VCaP (cell line): ENCODE measurements at regions not wholly inside any gene's neighbourhood (a gene's known extent, or its start where the extent isn't known, plus 50 kb on each side); places are given as distances from the start of the nearest gene placed in this dataset.

Experiments
- H3K27ac ChIP-seq: fragments of 450-650 bp; 2 replicates; pipeline ENCODE4 v1.5.1; 2017
- TF ChIP-seq, protein P1 (sequence below): fragments of 450-650 bp; conservative IDR thresholded peaks from 2 replicates; pipeline ENCODE4 v1.5.1; 2017; ENCODE audit warnings: mild to moderate bottlenecking, moderate library complexity

DNA sequence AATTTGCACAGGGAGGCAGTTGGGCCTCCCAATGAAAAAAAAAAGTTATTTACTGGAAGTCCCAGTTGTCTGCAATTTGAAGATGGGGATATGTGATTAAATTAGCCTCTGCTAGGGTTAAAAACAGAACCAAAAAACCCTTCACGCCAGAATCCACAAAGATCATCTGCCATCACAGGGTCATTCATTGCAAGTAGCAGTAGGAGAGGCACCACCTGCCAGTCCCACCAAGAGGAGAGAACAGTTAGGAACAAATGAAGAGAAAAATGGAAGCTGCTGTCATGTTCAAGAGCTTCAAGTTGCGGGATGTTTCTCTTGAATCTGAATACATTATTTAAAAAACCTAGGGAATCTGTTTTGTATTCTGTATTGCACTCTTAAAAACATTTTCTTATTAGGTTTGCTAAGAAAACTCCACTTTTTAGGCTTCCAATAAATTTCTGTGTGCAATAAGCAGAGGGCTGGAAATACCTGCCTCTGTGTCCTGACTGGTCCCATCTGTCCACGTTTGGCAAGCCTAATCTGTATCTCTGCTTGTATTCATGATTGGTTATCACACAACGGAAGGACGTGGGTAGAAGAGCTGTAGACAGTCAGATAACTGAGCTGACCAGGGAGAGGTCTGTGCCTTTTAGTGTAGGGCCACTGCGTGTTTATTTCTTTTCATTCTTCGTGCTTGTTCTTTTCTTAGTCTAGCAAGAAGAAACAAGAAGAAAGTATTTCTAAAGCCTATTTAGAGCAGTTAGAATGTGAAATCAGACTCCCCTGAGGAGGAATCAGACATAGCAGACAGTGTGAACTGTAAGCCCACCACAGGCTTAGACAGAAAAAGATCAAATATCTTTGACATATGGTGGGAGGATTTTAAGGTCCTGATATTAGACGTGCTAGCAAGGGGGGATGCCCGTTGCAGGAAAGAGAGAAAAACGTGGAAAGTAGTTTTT, 630.6 kb upstream of the SEMA6A start:
- TF ChIP-seq, protein P1, sequence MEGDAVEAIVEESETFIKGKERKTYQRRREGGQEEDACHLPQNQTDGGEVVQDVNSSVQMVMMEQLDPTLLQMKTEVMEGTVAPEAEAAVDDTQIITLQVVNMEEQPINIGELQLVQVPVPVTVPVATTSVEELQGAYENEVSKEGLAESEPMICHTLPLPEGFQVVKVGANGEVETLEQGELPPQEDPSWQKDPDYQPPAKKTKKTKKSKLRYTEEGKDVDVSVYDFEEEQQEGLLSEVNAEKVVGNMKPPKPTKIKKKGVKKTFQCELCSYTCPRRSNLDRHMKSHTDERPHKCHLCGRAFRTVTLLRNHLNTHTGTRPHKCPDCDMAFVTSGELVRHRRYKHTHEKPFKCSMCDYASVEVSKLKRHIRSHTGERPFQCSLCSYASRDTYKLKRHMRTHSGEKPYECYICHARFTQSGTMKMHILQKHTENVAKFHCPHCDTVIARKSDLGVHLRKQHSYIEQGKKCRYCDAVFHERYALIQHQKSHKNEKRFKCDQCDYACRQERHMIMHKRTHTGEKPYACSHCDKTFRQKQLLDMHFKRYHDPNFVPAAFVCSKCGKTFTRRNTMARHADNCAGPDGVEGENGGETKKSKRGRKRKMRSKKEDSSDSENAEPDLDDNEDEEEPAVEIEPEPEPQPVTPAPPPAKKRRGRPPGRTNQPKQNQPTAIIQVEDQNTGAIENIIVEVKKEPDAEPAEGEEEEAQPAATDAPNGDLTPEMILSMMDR = no peak
- no peak overlapping the region for H3K27ac ChIP-seq

DNA sequence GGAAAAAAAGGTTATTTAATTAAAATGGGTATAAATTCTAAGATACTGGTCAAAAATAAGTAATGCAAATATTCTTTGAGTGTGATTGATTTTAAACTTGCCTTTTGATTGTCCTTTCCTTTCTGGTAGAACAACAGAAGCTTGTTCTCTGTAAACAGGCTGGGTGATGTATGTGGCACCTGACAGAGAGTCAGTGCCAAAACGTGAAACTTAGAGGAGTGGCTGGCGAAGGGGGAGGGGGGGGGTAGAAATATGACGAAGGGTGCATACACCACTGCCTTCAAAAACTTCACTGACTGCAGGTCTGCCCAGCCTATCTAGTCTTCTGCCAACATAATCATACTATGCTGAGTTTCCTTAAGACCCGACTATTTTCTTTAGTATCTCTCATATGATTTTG, 629.8 kb upstream of the SEMA6A start:
- TF ChIP-seq, protein P1 = no peak
- no peak overlapping the region for H3K27ac ChIP-seq

DNA sequence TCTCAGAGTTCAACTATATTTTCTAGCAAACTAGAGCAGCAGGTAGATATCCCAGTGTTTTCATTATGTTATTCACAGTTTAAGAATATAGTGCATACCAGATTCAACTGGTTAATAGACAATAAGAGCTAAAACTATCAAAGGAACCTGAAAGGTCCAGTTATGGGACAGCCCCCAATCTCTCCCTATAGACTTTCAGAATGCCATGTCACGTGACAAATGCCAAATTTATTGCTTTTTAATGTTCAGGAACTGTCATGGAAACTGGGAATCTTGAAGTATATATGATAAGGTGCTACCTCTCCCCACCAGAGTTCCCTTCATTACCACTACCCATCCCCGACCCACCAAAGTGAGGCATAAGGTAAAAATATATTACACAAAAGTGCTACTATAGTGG, 629.0 kb upstream of the SEMA6A start:
- TF ChIP-seq, protein P1 = no peak
- no peak overlapping the region for H3K27ac ChIP-seq

DNA sequence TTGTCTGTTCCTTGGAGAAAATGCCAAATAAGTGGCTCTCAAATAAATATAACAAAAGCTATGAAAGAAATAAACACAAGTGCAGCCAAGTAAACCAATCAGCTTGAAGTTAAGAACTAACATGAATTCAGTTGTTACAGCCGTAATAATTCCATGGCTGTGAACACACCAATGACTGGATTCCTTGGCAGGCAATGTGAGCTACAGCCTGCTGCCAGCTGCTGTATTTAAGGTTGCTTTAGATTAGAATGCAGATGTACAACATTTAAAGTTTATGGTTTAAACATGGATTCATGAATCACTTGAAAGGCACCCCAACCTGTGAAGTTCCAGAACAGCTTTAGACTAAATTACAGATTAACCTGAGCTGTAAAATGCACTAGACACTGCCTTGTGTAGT, 626.4 kb upstream of the SEMA6A start:
- TF ChIP-seq, protein P1 = no peak
- H3K27ac ChIP-seq = no peak overlapping the region

DNA sequence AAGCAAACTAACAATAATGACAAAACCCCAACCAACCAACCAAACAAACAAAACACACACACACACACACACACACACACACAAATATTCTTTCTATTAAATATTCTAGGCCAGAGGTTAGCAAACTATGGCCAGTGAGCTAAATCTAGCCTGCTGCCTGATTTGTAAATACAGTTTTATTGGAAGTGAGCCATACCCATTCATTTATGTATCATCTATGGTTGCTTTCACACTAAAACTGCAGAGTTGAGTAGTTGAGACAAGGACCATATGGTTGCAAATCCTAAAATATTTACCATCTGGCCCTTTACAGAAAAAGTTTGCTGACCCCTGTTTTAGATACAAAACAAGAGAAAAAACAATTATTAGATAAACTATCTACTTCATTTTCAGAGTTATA, 620.5 kb upstream of the SEMA6A start:
- H3K27ac ChIP-seq = no peak overlapping the region
- TF ChIP-seq, protein P1 = no peak

DNA sequence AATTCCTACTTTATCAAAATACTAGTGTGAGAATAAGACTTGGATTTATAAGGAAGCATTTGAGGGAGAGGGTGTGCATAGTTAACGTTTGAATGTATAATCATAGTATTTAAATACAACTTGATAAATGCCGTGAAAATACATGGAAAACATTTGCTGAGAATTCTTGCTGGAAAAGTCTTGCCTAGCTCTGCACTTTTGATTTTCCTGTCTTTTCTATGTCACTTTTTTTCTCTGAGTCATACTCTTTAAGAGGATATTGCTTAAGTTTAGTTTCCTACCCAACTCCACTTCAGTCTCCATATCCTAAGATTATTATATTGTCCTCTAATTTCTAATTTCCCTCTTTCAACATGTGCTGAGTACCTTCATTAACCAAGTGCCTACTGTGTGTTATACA, 616.6 kb upstream of the SEMA6A start:
- TF ChIP-seq, protein P1 = no peak
- peak overlapping the region; percentile 59; the same call in 1 of the 2 replicates for H3K27ac ChIP-seq

DNA sequence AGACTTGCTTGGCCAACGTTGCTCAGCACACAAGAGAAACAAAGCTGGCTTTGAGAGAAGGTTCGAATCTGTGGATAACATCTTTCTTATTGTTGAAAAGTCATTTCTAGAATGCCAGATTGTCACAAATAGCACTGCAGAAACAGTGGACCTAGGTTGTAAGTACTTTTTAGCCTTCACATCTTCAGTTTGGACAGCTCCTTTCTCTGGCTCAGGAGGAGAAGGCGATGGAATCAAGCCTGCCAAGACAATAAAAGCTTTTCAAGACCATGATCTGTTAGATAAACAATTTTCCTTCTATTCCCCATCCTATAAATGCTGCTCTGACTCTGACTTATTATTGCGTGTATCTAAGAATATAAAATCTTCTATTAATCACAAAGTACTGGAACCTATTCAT, 615.2 kb upstream of the SEMA6A start:
- TF ChIP-seq, protein P1 = no peak
- H3K27ac ChIP-seq = no peak overlapping the region
